ENCODE measurements at regions not wholly inside any gene's neighbourhood (a gene's known extent, or its start where the extent isn't known, plus 50 kb on each side); places are given as distances from the start of the nearest gene placed in this dataset.

DNA sequence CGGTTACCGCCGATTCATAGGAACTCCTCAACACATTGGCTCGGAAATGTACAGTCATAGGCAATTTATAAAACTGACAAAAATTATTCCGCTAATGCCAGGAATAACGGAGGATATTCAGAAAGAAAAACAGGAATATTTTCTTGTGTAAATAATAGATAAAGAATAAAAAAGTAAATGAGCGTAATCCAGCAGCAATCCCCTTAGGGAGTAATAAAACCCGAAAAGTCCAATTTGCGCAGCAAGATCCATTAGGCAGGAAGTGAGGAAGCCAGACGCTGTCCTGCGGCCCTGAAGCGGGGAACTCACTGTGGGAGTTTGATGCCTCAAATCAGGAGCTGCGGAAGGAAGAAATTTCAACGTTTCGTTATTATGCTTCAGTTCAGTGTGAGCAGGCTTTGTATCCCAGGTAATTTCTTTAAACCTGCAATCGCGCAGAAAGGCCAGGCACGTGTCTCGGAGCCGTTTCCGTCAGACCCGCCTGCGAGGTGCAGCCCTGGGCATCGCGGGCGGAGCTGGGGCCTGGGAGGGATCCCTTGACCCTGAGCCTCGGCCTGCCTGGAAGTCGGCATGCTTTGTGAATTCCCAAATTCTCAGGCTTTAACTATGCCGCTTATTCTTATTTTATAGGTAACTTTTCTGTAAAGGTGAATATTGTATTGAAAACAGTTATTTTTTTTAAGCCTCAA is 180.9 kb upstream of the ALKAL2 start:
- no peak overlapping the region for H2BK5ac ChIP-seq (ENCODE audit: low read length)
- H3K4me2 ChIP-seq (ENCODE audit: insufficient read depth, low read length, poor library complexity, severe bottlenecking) = peak overlapping the region; percentile 82
- no peak overlapping the region for H4K8ac ChIP-seq (ENCODE audit: low read depth, low read length)
- H2AFZ ChIP-seq (ENCODE audit: low read length) = no peak overlapping the region
- no peak overlapping the region for H2BK12ac ChIP-seq (ENCODE audit: low read length)
- H3K9ac ChIP-seq (ENCODE audit: low read depth, low read length, poor library complexity) = no peak overlapping the region
- peaks cover 2 to 9% of the 10 kb centered on the region in 2 donors for H3K9me3 ChIP-seq (replicated peaks in 1 of 2; ENCODE audit: control insufficient read depth in 2 of 2, insufficient read depth in 1 of 2, low read depth in 1 of 2, low read length in 2 of 2)
- no peak overlapping the region for H2BK120ac ChIP-seq (ENCODE audit: low read depth, low read length)
- H3K14ac ChIP-seq (ENCODE audit: low read length) = no peak overlapping the region
- H2AK5ac ChIP-seq (ENCODE audit: low read depth, low read length) = no peak overlapping the region
- no peak overlapping the region for H3K4me3 ChIP-seq (ENCODE audit: low read length in 2 of 2)
- H3K27me3 ChIP-seq (ENCODE audit: control insufficient read depth in 3 of 3, insufficient read depth in 3 of 3, low read depth in 1 of 3, low read length in 3 of 3) = peaks cover 0 to 25% (median 6%) of the 10 kb centered on the region in 3 experiments
- no peak overlapping the region for H2BK15ac ChIP-seq (ENCODE audit: low read length)
- H3K27ac ChIP-seq (replicated peaks; ENCODE audit: low read length) = no peak overlapping the region
- peak overlapping the region; percentile 96 for H3K18ac ChIP-seq (ENCODE audit: low read length)
- no peak overlapping the region for H3K4ac ChIP-seq (ENCODE audit: low read length)
- H3K79me1 ChIP-seq (ENCODE audit: low read depth, low read length) = no peaks in the 10 kb centered on the region
- no peak for DNase-seq (ENCODE audit: low spot score)
- H3K4me1 ChIP-seq (ENCODE audit: control insufficient read depth in 2 of 2, insufficient read depth in 1 of 2, low read depth in 1 of 2, low read length in 2 of 2) = peaks cover 0 to 1% of the 10 kb centered on the region in 2 donors
- H3K23ac ChIP-seq (ENCODE audit: low read depth, low read length, poor library complexity) = no peak overlapping the region
- H4K91ac ChIP-seq (ENCODE audit: low read depth, low read length, poor library complexity) = no peak overlapping the region
- no CpG with 5 or more reads among the region's 29 CpGs for WGBS, 2 donors (ENCODE audit: extremely low coverage in 2 of 2, insufficient read length in 2 of 2, insufficient replicate concordance in 1 of 2)
- no peaks in the 10 kb centered on the region for H3K36me3 ChIP-seq (replicated peaks in 1 of 2; ENCODE audit: control insufficient read depth in 2 of 2, insufficient read depth in 2 of 2, low read length in 2 of 2)

DNA sequence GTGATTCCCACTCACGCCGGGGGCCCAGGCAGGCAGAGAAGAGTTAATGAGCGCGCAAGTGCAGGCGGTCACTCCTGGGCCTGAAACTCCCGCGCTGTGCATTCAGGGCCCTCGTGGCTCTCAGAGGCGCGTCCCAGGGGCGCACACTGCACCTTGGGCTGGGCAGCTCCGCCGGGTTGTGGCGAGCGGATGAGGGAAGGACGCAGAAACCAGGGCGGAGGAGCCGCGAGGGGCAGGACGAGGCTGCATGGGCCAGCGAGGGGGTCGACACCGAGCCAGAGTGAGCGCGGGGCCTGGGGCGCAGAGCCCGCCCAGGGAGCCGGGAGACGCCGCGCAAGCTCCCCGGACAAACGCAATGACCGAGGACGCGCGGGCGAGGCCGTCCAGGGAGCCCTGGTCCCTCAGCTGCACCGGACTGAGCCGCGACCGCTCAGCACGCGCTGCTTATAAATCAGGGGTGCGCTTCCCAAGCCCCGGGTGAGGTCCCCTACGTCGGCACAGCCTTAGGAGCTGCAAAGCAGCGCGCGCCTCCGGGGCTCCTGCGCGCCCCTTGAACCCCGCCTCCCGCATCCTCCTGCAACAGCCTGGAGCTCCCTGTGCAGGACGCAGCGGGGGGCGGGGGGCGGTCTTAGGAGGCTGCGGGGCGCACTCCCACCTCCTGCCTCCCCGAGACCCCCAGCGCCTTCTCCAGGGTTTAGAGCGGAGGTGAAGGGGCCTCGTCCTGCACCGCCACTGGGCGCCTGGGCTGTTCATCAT is 180.2 kb upstream of the ALKAL2 start:
- peak overlapping the region; percentile 99 for H2BK15ac ChIP-seq (ENCODE audit: low read length)

DNA sequence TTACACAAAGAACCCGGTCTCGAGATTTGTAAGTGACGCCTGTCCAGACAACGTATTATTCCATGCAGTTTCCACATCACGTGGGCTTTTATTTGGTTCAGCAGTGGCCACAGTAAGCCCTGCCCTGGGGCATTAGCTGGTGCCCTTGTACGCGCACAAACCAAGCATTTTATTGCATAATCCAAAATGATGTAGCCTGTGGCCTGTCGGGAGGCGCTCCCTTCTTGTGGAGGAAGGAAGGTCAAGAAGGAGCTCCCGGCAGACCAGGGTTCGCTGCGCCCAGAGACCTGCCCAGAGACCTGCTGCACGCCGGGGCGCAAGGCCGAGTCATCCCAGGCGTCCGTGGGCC is 179.6 kb upstream of the ALKAL2 start:
- Histone ChIP-seq H3K4me3 (ENCODE audit: low read length in 2 of 2) (peak overlapping the region in 1 of 2 donors; percentile 76), H2AK5ac (ENCODE audit: low read depth, low read length) (no peak overlapping the region), H3K14ac (ENCODE audit: low read length) (no peak overlapping the region), H3K4me1 (ENCODE audit: control insufficient read depth in 2 of 2, insufficient read depth in 1 of 2, low read depth in 1 of 2, low read length in 2 of 2) (peaks cover 0 to 6% of the 10 kb centered on the region in 2 donors), H4K8ac (ENCODE audit: low read depth, low read length) (no peak overlapping the region), H3K27ac (replicated peaks; ENCODE audit: low read length) (no peak overlapping the region), H3K79me1 (ENCODE audit: low read depth, low read length) (no peaks in the 10 kb centered on the region), H4K91ac (ENCODE audit: low read depth, low read length, poor library complexity) (no peak overlapping the region), H3K23ac (ENCODE audit: low read depth, low read length, poor library complexity) (peak overlapping the region; percentile 25), H3K9me3 (replicated peaks in 1 of 2; ENCODE audit: control insufficient read depth in 2 of 2, insufficient read depth in 1 of 2, low read depth in 1 of 2, low read length in 2 of 2) (peaks cover 2 to 4% of the 10 kb centered on the region in 2 donors), H2BK15ac (ENCODE audit: low read length) (peak overlapping the region; percentile 99), H2BK5ac (ENCODE audit: low read length) (peak overlapping the region; percentile 76), H3K27me3 (ENCODE audit: control insufficient read depth in 3 of 3, insufficient read depth in 3 of 3, low read depth in 1 of 3, low read length in 3 of 3) (peaks cover 0 to 25% (median 6%) of the 10 kb centered on the region in 3 experiments), H2BK12ac (ENCODE audit: low read length) (peak overlapping the region; percentile 46), H3K18ac (ENCODE audit: low read length) (peak overlapping the region; percentile 96), H3K9ac (ENCODE audit: low read depth, low read length, poor library complexity) (peak overlapping the region; percentile 72), H3K4me2 (ENCODE audit: insufficient read depth, low read length, poor library complexity, severe bottlenecking) (peak overlapping the region; percentile 82), H2BK120ac (ENCODE audit: low read depth, low read length) (no peak overlapping the region), H2AFZ (ENCODE audit: low read length) (no peak overlapping the region), H3K4ac (ENCODE audit: low read length) (no peak overlapping the region), H3K36me3 (replicated peaks in 1 of 2; ENCODE audit: control insufficient read depth in 2 of 2, insufficient read depth in 2 of 2, low read length in 2 of 2) (no peaks in the 10 kb centered on the region)
- whole genome bisulfite sequencing, 2 donors (ENCODE audit: extremely low coverage in 2 of 2, insufficient read length in 2 of 2, insufficient replicate concordance in 1 of 2) = no CpG with 5 or more reads among the region's 18 CpGs
- DNase-seq (ENCODE audit: low spot score) = no peak

More for the DNA sequence above, 180.2 kb upstream of the ALKAL2 start:
- Histone ChIP-seq H3K27ac (replicated peaks; ENCODE audit: low read length) (no peak overlapping the region), H3K23ac (ENCODE audit: low read depth, low read length, poor library complexity) (peak overlapping the region; percentile 25), H2BK120ac (ENCODE audit: low read depth, low read length) (no peak overlapping the region), H3K27me3 (ENCODE audit: control insufficient read depth in 3 of 3, insufficient read depth in 3 of 3, low read depth in 1 of 3, low read length in 3 of 3) (peaks cover 0 to 25% (median 6%) of the 10 kb centered on the region in 3 experiments), H3K4me3 (ENCODE audit: low read length in 2 of 2) (peak overlapping the region in 1 of 2 donors; percentile 76), H3K4ac (ENCODE audit: low read length) (no peak overlapping the region), H4K91ac (ENCODE audit: low read depth, low read length, poor library complexity) (no peak overlapping the region), H3K18ac (ENCODE audit: low read length) (peak overlapping the region; percentile 96), H4K8ac (ENCODE audit: low read depth, low read length) (no peak overlapping the region), H3K79me1 (ENCODE audit: low read depth, low read length) (no peaks in the 10 kb centered on the region), H3K36me3 (replicated peaks in 1 of 2; ENCODE audit: control insufficient read depth in 2 of 2, insufficient read depth in 2 of 2, low read length in 2 of 2) (no peaks in the 10 kb centered on the region), H3K4me1 (ENCODE audit: control insufficient read depth in 2 of 2, insufficient read depth in 1 of 2, low read depth in 1 of 2, low read length in 2 of 2) (peaks cover 0 to 6% of the 10 kb centered on the region in 2 donors), H2BK12ac (ENCODE audit: low read length) (peak overlapping the region; percentile 46), H2AK5ac (ENCODE audit: low read depth, low read length) (no peak overlapping the region), H3K4me2 (ENCODE audit: insufficient read depth, low read length, poor library complexity, severe bottlenecking) (peak overlapping the region; percentile 82), H3K14ac (ENCODE audit: low read length) (peak overlapping the region; percentile 85), H2AFZ (ENCODE audit: low read length) (no peak overlapping the region), H3K9me3 (replicated peaks in 1 of 2; ENCODE audit: control insufficient read depth in 2 of 2, insufficient read depth in 1 of 2, low read depth in 1 of 2, low read length in 2 of 2) (peaks cover 2 to 4% of the 10 kb centered on the region in 2 donors), H2BK5ac (ENCODE audit: low read length) (peak overlapping the region; percentile 76), H3K9ac (ENCODE audit: low read depth, low read length, poor library complexity) (peak overlapping the region; percentile 72)
- peak; percentile 27 for DNase-seq (ENCODE audit: low spot score)
- no CpG with 5 or more reads among the region's 69 CpGs for WGBS, 2 donors (ENCODE audit: extremely low coverage in 2 of 2, insufficient read length in 2 of 2, insufficient replicate concordance in 1 of 2)

DNA sequence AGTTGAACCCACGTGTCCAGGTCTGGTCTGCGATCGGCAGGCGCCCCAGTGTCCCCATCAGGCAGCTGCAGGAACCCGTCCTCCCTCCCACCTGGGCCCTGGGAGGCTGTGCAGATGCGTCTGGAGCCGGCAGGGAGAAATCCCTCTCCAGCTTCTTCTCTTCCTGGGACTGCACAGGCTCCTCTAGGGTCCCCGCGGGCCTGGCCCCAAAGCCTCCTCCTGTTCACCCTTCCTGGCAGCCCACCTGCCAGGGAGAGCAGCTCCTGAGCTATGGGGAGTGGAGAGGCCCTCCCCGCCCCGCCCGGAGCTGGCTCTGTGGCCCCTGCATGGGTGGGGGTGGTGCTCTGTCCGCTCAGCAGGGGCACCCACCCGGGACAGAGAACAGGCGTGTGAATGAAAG is 179.2 kb upstream of the ALKAL2 start:
- H2BK5ac ChIP-seq (ENCODE audit: low read length) = peak overlapping the region; percentile 59
- no peak overlapping the region for H3K4me2 ChIP-seq (ENCODE audit: insufficient read depth, low read length, poor library complexity, severe bottlenecking)
- peak overlapping the region; percentile 10 for H2AK5ac ChIP-seq (ENCODE audit: low read depth, low read length)
- H2BK120ac ChIP-seq (ENCODE audit: low read depth, low read length) = no peak overlapping the region
- no peak overlapping the region for H2BK12ac ChIP-seq (ENCODE audit: low read length)
- H3K4me1 ChIP-seq (ENCODE audit: control insufficient read depth in 2 of 2, insufficient read depth in 1 of 2, low read depth in 1 of 2, low read length in 2 of 2) = peaks cover 0 to 6% of the 10 kb centered on the region in 2 donors
- H3K79me1 ChIP-seq (ENCODE audit: low read depth, low read length) = no peaks in the 10 kb centered on the region
- no peak overlapping the region for H2BK15ac ChIP-seq (ENCODE audit: low read length)
- H4K91ac ChIP-seq (ENCODE audit: low read depth, low read length, poor library complexity) = no peak overlapping the region
- H3K18ac ChIP-seq (ENCODE audit: low read length) = peak overlapping the region; percentile 74
- H2AFZ ChIP-seq (ENCODE audit: low read length) = no peak overlapping the region
- no peak overlapping the region for H3K14ac ChIP-seq (ENCODE audit: low read length)
- H3K9ac ChIP-seq (ENCODE audit: low read depth, low read length, poor library complexity) = no peak overlapping the region
- H3K9me3 ChIP-seq (replicated peaks in 1 of 2; ENCODE audit: control insufficient read depth in 2 of 2, insufficient read depth in 1 of 2, low read depth in 1 of 2, low read length in 2 of 2) = peaks cover 2 to 4% of the 10 kb centered on the region in 2 donors
- no peak for DNase-seq (ENCODE audit: low spot score)
- no peak overlapping the region for H3K23ac ChIP-seq (ENCODE audit: low read depth, low read length, poor library complexity)
- no peak overlapping the region for H4K8ac ChIP-seq (ENCODE audit: low read depth, low read length)
- no peaks in the 10 kb centered on the region for H3K36me3 ChIP-seq (replicated peaks in 1 of 2; ENCODE audit: control insufficient read depth in 2 of 2, insufficient read depth in 2 of 2, low read length in 2 of 2)
- H3K27me3 ChIP-seq (ENCODE audit: control insufficient read depth in 3 of 3, insufficient read depth in 3 of 3, low read depth in 1 of 3, low read length in 3 of 3) = peaks cover 0 to 25% (median 6%) of the 10 kb centered on the region in 3 experiments
- no peak overlapping the region for H3K4me3 ChIP-seq (ENCODE audit: low read length in 2 of 2)
- no peak overlapping the region for H3K4ac ChIP-seq (ENCODE audit: low read length)
- no CpG with 5 or more reads among the region's 15 CpGs for WGBS, 2 donors (ENCODE audit: extremely low coverage in 2 of 2, insufficient read length in 2 of 2, insufficient replicate concordance in 1 of 2)
- no peak overlapping the region for H3K27ac ChIP-seq (replicated peaks; ENCODE audit: low read length)

Data from neuronal stem cell (in vitro differentiated cells).